ENCODE measurements at regions not wholly inside any gene's neighbourhood (a gene's known extent, or its start where the extent isn't known, plus 50 kb on each side); places are given as distances from the start of the nearest gene placed in this dataset.

DNA sequence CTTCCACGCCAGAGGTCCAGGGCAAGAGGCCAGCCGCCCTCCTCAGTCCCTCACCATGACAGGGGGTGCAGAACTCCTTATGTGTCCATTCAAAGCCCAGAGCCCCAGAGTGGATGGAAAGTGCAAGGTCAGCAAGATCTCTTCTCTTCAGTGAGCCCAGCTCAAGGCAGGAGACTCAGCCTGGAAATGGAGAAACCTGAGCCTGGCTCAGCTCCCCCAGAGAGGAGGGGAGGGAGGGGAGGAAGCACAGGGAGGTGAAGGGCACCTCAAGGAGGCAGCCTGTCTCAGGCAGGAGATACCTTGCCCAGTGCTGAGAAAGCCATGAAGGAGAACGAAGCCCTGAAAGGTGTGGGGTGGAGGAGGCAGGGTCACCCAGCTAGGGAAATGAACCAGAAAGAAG lies 121.8 kb upstream of the PJA1 start:
- TF ChIP-seq, protein P1, sequence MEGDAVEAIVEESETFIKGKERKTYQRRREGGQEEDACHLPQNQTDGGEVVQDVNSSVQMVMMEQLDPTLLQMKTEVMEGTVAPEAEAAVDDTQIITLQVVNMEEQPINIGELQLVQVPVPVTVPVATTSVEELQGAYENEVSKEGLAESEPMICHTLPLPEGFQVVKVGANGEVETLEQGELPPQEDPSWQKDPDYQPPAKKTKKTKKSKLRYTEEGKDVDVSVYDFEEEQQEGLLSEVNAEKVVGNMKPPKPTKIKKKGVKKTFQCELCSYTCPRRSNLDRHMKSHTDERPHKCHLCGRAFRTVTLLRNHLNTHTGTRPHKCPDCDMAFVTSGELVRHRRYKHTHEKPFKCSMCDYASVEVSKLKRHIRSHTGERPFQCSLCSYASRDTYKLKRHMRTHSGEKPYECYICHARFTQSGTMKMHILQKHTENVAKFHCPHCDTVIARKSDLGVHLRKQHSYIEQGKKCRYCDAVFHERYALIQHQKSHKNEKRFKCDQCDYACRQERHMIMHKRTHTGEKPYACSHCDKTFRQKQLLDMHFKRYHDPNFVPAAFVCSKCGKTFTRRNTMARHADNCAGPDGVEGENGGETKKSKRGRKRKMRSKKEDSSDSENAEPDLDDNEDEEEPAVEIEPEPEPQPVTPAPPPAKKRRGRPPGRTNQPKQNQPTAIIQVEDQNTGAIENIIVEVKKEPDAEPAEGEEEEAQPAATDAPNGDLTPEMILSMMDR (IDR thresholded peaks at IDR 0.05), result no peak
- TF ChIP-seq POLR2AphosphoS5 (IDR thresholded peaks at IDR 0.05; ENCODE audit: low read depth, low read length), result no peak
